ENCODE measurements at regions not wholly inside any gene's neighbourhood (a gene's known extent, or its start where the extent isn't known, plus 50 kb on each side); places are given as distances from the start of the nearest gene placed in this dataset.

DNA sequence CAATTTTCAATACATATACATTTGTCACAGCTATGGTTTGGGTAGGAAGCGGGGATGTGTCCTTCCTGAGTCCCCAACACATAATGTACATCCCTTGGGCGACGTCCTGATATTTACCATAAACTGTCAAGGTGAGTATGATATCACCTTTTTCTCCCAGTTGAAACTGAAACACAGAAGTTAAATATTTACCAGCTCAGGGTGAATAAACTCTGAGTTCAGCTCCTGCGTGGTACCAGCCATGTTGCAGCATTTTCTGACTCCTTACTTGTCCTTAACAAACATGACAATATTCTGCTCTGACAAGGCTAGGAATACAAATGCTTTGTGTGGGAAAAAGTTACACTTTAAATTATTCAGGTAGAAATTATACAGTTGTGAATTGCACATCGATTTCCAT, 294.2 kb downstream of the TEX29 start:
- H3K36me3 ChIP-seq = no peaks in the 10 kb centered on the region
- H3K9me3 ChIP-seq (ENCODE audit: low read depth) = no peaks in the 10 kb centered on the region
- H3K9ac ChIP-seq = no peak overlapping the region
- TF ChIP-seq EZH2 (IDR thresholded peaks at IDR 0.05) (no peak), EZH2phosphoT487 (IDR thresholded peaks at IDR 0.05) (no peak)
- TF ChIP-seq, protein P1, sequence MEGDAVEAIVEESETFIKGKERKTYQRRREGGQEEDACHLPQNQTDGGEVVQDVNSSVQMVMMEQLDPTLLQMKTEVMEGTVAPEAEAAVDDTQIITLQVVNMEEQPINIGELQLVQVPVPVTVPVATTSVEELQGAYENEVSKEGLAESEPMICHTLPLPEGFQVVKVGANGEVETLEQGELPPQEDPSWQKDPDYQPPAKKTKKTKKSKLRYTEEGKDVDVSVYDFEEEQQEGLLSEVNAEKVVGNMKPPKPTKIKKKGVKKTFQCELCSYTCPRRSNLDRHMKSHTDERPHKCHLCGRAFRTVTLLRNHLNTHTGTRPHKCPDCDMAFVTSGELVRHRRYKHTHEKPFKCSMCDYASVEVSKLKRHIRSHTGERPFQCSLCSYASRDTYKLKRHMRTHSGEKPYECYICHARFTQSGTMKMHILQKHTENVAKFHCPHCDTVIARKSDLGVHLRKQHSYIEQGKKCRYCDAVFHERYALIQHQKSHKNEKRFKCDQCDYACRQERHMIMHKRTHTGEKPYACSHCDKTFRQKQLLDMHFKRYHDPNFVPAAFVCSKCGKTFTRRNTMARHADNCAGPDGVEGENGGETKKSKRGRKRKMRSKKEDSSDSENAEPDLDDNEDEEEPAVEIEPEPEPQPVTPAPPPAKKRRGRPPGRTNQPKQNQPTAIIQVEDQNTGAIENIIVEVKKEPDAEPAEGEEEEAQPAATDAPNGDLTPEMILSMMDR (IDR thresholded peaks at IDR 0.05) = no peak
- H3K4me2 ChIP-seq = no peak overlapping the region
- Mint-ChIP-seq H3K4me3 (no peak overlapping the region), H3K4me1 (peaks cover 28% of the 10 kb centered on the region), H3K36me3 (no peaks in the 10 kb centered on the region), H3K9me3 (no peaks in the 10 kb centered on the region), H3K27me3 (ENCODE audit: insufficient read depth, low read depth) (peaks cover 5% of the 10 kb centered on the region), H3K27ac (no peak overlapping the region)
- H4K20me1 ChIP-seq (ENCODE audit: low read depth) = no peaks in the 10 kb centered on the region
- no peaks in the 10 kb centered on the region for H3K27me3 ChIP-seq
- no peak for DNase-seq (ENCODE audit: low spot score)
- no peaks in the 10 kb centered on the region for H3K79me2 ChIP-seq (ENCODE audit: low read depth)
- no peak overlapping the region for H2AFZ ChIP-seq (replicated peaks)
- no peaks in the 10 kb centered on the region for H3K4me1 ChIP-seq
- H3K27ac ChIP-seq = no peak overlapping the region
- H3F3A ChIP-seq (ENCODE audit: low read depth) = no peaks in the 10 kb centered on the region
- H3K4me3 ChIP-seq = no peak overlapping the region

DNA sequence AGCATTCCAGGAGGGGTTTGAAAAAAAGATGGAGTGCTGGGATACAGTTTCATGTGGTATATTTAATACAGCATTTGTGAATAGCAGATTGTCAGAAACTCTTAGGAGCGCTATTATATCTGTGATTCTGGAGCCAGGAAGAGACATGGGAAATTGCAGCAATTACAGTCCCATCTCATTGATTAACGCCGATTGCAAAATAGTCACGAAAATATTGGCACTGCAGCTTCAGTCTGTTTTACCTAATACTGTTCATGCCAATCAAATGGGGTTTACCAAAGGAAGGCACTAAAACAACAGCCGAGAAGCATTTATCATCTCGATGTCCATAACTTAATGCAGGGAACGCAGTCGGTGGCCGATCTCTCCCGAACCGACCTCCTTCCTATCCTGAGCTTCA, 295.8 kb downstream of the TEX29 start:
- H3K4me3 ChIP-seq = no peak overlapping the region
- no peaks in the 10 kb centered on the region for H3F3A ChIP-seq (ENCODE audit: low read depth)
- TF ChIP-seq EZH2 (IDR thresholded peaks at IDR 0.05) (no peak), EZH2phosphoT487 (IDR thresholded peaks at IDR 0.05) (no peak)
- TF ChIP-seq, protein P1 (IDR thresholded peaks at IDR 0.05) = no peak
- no peaks in the 10 kb centered on the region for H3K4me1 ChIP-seq
- no peaks in the 10 kb centered on the region for H3K79me2 ChIP-seq (ENCODE audit: low read depth)
- Mint-ChIP-seq H3K27ac (no peak overlapping the region), H3K9me3 (no peaks in the 10 kb centered on the region), H3K36me3 (no peaks in the 10 kb centered on the region), H3K4me1 (peaks cover 24% of the 10 kb centered on the region), H3K4me3 (no peak overlapping the region), H3K27me3 (ENCODE audit: insufficient read depth, low read depth) (peaks cover 3% of the 10 kb centered on the region)
- DNase-seq (ENCODE audit: low spot score) = no peak
- no peaks in the 10 kb centered on the region for H3K36me3 ChIP-seq
- no peaks in the 10 kb centered on the region for H4K20me1 ChIP-seq (ENCODE audit: low read depth)
- H2AFZ ChIP-seq (replicated peaks) = no peak overlapping the region
- no peak overlapping the region for H3K9ac ChIP-seq
- H3K4me2 ChIP-seq = no peak overlapping the region
- H3K9me3 ChIP-seq (ENCODE audit: low read depth) = no peaks in the 10 kb centered on the region
- H3K27ac ChIP-seq = no peak overlapping the region
- H3K27me3 ChIP-seq = no peaks in the 10 kb centered on the region

DNA sequence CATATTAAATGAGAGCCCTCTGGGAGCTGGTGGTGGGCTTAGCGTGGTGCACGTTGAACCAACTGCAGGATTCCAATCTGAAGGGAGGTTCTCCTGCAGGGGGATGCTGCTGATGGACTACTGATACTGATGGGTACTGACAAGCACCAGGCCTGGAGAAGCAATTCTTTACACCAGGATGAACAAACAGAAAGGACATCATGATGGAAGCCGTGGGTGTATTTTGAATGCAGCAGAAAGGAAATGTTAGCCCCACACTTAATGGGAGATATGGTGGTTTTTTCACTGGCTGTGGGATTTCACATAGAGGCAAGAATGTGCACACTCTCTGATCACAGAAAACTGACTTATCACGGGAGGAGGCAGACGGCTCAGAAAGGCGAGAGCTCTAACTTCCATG, 299.7 kb downstream of the TEX29 start:
- no peaks in the 10 kb centered on the region for H3K36me3 Mint-ChIP-seq
- no peak overlapping the region for H3K27ac ChIP-seq
- H3K4me3 ChIP-seq = no peak overlapping the region
- H3F3A ChIP-seq (ENCODE audit: low read depth) = no peaks in the 10 kb centered on the region
- TF ChIP-seq EZH2phosphoT487 (IDR thresholded peaks at IDR 0.05) (no peak), EZH2 (IDR thresholded peaks at IDR 0.05) (no peak)
- TF ChIP-seq, protein P1 (IDR thresholded peaks at IDR 0.05) = no peak
- H3K9me3 Mint-ChIP-seq = no peaks in the 10 kb centered on the region
- no peak overlapping the region for H3K4me2 ChIP-seq
- peaks cover 7% of the 10 kb centered on the region for H3K27me3 Mint-ChIP-seq (ENCODE audit: insufficient read depth, low read depth)
- no peak overlapping the region for H3K27ac Mint-ChIP-seq
- H3K4me1 Mint-ChIP-seq = peaks cover 5% of the 10 kb centered on the region
- H3K36me3 ChIP-seq = no peaks in the 10 kb centered on the region
- DNase-seq (ENCODE audit: low spot score) = no peak
- no peaks in the 10 kb centered on the region for H4K20me1 ChIP-seq (ENCODE audit: low read depth)
- H3K27me3 ChIP-seq = no peaks in the 10 kb centered on the region
- H3K4me1 ChIP-seq = no peaks in the 10 kb centered on the region
- no peaks in the 10 kb centered on the region for H3K79me2 ChIP-seq (ENCODE audit: low read depth)
- H3K4me3 Mint-ChIP-seq = no peak overlapping the region
- H3K9ac ChIP-seq = no peak overlapping the region
- H2AFZ ChIP-seq (replicated peaks) = no peak overlapping the region
- no peaks in the 10 kb centered on the region for H3K9me3 ChIP-seq (ENCODE audit: low read depth)
